ENCODE measurements at regions not wholly inside any gene's neighbourhood (a gene's known extent, or its start where the extent isn't known, plus 50 kb on each side); places are given as distances from the start of the nearest gene placed in this dataset.

DNA sequence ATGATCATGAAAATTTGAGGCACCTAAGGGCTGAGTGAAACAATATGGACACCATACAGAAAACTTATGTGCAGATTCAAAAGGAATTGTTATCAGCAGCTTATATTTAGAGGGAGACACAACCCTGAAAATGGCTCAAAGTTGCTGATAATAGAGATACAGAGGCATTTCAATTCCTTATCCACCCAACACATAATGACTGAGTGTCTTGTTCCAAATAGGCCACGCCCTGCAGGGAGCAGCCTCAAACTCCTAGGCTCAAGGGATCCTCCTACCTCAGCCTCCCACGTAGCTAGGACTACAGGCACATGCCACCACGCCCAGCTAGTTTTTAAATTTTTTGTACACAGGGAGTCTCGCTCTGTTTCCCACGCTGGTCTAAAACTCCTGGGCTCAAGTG lies 79.0 kb downstream of the LBH start:
- no peak for DNase-seq (ENCODE audit: low spot score)

GRCh38 chr2:30310955-30311354 lies 79.6 kb downstream of the LBH start:
- DNase-seq (ENCODE audit: low spot score), result no peak

DNA sequence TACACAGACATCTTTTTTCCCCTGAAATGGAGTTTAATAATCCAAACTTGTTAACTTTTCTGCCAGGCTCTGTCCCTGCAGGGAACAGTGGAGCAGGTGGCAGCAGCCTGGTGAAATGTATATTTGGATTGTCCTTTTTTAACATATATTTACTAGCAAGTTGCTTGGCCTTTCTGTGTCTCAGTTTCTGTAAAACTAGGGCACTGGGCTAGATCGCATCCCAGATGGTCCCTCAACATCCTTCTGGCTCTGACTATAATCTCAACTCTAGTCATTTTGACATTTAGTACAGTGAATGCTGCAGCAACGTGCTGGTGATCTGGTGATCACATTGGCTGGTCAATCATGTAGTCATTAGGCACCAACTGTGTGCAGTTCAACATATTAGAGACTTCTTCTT lies 80.4 kb downstream of the LBH start:
- DNase-seq (ENCODE audit: low spot score), result no peak

DNA sequence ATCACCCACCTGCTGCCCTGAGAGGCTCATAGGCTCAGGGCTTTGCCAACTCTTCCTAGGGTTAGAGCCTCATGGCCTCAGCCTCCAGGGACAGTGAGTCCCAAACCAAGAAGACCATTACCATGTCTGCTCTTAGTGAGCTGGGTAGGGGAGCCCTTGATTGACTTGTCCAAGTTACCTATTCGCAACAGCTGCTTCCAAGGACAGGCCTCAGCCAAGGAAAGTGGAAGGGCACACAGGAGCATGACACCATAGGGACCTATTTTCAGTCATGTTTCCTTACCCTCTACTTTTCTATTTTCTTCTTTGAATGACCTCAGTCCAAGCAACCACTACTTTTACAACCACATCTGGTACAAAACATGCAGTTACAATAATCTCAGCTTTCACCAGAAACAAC lies 81.6 kb downstream of the LBH start:
- no peak for DNase-seq (ENCODE audit: low spot score)

DNA sequence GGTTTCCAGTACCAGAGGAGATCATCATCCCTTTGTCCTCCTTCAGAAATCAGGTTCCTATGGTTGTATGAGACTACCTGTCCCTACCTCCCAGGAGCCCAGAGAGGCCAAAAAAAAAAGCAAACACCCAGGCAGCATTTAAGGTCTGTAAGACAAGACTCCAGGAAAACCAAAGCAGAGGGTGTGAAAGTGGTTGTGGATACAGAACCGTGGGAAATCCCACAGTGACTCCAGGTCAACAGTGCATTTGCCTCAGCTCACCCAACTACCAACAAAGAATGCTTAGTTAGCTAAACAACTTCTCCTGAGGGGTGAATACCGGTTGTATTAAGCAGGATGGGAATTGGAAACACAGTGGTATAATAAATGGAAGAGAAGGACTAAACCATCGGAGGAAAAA lies 83.6 kb downstream of the LBH start:
- DNase-seq (ENCODE audit: low spot score), result no peak

GRCh38 chr2:30315391-30316063 lies 84.2 kb downstream of the LBH start:
- no peak for DNase-seq (ENCODE audit: low spot score)

- DNase-seq (ENCODE audit: low spot score), result no peak
Measured at GRCh38 chr2:30316408-30316807, 85.1 kb downstream of the LBH start.

DNA sequence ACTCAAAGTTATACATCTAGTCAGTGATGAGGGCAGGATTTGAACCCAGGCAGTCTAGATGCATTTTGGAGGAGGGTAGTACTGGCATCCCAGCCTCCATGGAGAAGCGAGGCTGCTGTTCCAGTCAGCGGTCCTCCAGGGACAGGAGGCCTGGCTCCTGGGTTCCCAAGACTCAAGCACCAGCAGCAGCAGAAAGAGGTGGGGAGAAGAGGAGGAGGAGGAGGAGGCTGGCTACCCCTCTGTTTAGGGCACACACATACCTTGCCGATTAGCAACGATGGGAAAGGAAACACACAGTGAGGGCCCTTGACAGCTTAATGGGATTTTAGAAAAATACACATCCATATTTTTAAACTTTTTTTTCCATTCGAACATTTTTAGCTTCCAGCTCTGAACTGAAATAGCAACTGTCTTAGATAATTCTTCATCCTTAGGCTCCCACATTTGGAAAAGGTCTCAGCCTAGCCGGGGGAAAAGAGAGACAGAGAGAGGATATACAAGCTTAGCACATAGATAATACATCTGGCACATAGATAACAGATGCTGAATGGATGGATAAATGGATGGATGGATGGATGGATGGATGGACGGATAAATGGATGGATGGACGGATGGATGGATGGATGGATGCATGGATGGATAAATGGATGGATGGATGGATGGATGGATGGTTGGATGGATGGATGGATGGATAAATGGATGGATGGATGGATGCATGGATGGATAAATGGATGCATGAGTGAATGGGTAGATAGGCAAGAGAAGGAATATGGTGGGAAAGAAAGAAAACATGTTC lies 87.9 kb downstream of the LBH start:
- no peak for DNase-seq (ENCODE audit: low spot score)

DNA sequence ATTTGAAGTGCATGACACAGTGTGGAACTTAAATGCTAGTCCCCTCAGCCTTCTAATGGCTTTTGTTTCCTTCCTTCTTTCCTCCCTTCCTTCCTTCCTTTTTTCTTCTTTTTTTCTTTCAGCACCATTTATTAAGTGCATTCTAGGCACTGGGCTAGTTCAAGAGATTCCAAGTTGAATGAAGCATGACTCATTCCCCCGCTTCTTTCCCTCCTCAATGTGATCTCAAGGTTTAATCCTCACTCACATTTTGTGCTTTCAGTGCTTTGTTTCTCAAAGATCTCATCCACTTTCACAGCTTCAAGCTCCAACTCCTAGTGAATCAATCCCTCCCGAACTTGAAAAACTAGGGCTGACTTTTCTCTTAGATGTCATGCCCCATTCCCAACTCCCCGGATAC lies 90.1 kb downstream of the LBH start:
- DNase-seq (ENCODE audit: low spot score), result no peak

GRCh38 chr2:30323499-30323898 lies 92.2 kb downstream of the LBH start:
- no peak for DNase-seq (ENCODE audit: low spot score)

GRCh38 chr2:30324245-30324908 lies 93.0 kb downstream of the LBH start:
- no peak for DNase-seq (ENCODE audit: low spot score)

- no peak for DNase-seq (ENCODE audit: low spot score)
Measured at GRCh38 chr2:30325600-30326328, 94.4 kb downstream of the LBH start.

DNA sequence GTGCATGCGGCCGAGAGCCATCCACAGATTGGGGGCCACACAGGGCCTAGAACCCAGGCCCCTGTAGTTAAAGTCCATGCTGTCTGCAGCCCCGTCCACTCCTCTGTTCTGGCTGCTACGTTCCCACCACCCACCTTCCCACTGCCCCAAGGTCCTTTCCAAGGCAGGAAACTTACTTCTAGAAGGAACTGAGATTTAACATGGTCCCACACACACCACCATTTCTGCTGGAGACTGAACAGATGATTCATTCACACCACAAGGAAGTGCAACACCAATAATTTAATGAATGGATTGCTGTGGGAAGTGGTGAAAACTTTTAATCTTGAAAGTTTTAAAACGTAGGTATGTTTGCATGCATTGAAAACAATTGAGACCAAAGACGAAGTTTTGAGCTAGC lies 95.2 kb downstream of the LBH start:
- no peak for DNase-seq (ENCODE audit: low spot score)

GRCh38 chr2:30331038-30331437 lies 99.7 kb downstream of the LBH start:
- DNase-seq (ENCODE audit: low spot score), result no peak

DNA sequence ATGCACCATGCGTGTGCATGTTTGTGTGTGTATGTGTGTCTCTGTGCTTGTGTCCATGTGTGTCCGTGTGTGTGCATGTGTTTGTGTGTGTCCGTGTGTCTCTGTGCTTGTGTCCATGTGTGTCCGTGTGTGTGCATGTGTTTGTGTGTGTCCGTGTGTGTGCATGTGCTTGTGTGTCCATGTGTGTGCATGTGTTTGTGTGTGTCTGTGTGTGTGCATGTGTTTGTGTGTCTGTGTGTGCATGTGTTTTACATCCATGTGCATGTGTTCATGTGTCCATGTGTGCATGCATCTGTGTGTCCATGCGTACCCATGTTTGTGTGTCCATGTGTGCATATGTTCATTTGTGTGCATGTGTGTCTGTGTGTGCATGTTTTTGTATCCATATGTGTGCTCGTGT lies 100.5 kb downstream of the LBH start:
- no peak for DNase-seq (ENCODE audit: low spot score)

GRCh38 chr2:30332791-30333453 lies 101.6 kb downstream of the LBH start:
- no peak for DNase-seq (ENCODE audit: low spot score)

GRCh38 chr2:30334762-30335363 lies 103.5 kb downstream of the LBH start:
- DNase-seq (ENCODE audit: low spot score), result no peak

GRCh38 chr2:30336084-30336483 lies 104.8 kb downstream of the LBH start:
- no peak for DNase-seq (ENCODE audit: low spot score)

DNA sequence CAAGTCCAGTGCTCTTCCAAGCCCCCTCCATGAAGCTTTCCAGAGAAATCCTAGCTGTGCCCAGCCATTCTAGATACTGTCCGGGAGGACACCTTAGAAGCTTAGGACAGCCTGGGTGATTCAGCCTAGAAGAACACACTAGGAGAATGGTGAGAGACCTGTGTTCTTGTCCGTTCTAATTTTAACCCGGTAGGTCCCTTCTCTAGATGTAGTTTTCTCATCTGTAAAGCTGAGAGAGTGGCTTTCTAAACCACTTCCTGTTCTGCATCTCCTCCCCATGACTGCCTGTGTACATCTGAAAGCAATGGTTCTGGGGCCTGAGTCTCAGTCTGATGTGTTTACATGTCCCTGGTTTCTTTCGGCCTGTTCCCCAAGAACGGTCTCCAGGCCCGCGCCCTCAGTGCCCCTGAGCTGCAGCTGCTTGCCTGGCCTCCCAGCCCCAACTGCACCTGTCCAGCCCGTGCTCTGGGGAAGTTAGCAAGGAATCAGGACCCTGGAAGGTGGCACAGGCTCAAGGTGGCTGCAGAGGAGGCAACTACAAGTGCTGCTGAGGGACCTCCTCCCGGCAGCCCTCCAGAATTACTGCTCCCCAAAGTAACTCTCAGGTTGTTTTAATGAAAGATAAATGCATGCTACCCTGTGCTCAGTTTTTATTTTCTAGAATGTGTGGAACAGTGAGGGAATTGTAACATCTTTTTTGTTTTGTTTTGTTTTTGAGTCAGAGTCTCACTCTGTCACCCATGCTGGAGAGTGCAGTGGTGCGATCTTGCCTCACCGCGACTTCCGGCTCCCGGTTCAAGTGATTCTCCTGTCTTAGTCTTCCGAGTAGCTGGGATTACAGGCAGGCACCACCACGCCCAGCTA lies 105.9 kb downstream of the LBH start:
- DNase-seq (ENCODE audit: low spot score), result no peak

- DNase-seq (ENCODE audit: low spot score), result no peak
Measured at GRCh38 chr2:30338475-30338874, 107.1 kb downstream of the LBH start.

Measured in SK-N-DZ (cell line).